GM18951 (cell line): ENCODE measurements at regions not wholly inside any gene's neighbourhood (a gene's known extent, or its start where the extent isn't known, plus 50 kb on each side); places are given as distances from the start of the nearest gene placed in this dataset.

Experiments
- POLR2A ChIP-seq: IDR thresholded peaks from 4 replicates; pipeline ENCODE4 v1.6.1; 2011; ENCODE audit warnings: mild to moderate bottlenecking; ENCODE audit not compliant: insufficient read length, insufficient read depth; ENCODE audit errors: extremely low read depth
- in situ Hi-C: fragments of 300-500 bp; cut with MboI; formaldehyde crosslinking; loops from one replicate; pipeline ENCODE4 v1.12.0; 2022; ENCODE audit warnings: low sequenced_read_pairs, mixed read lengths, inconsistent platforms; ENCODE audit not compliant: unreplicated experiment

DNA sequence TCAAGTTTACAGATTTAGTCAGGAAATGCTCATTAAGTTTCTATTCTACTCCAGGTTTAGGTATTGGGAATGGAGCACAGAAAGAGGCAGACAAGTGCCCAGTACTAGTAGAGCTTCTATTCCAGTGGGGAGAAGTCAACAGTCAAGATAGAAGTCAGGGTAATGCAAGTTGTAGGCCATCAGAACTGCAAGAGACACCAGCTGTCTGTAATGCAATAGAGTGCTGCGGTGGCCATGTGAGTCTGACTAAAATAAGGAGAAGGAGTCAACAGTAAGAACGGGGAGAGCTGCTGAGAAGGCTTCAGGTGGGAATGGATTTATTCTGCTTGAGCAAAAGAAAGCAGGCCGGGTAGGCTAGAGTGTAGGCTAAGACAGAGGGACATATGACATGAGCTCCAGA lies 515.0 kb downstream of the QKI start:
- no peak for TF ChIP-seq POLR2A
- in situ Hi-C loops, result no loop called here

DNA sequence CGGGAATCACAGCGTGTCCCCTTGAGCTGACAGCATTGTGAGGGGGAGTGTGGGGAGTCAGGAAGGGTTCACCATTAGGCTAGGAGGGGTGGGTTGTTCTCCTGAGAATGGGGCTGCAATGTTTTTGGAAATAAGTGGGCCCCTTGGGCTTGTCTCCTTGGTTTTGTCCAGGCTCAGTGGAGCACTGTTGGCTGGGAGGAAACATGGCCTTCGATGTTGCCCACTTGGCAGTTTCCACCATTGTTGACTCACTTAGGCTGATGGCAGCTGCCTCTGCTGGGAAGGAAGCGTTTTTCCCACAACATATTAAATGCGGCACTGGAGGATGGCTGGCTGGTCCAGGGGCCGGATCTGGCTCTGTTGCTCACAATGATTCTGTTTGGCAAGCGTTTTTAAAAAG lies 512.1 kb downstream of the QKI start:
- in situ Hi-C loops, result no loop called here
- no peak for TF ChIP-seq POLR2A

DNA sequence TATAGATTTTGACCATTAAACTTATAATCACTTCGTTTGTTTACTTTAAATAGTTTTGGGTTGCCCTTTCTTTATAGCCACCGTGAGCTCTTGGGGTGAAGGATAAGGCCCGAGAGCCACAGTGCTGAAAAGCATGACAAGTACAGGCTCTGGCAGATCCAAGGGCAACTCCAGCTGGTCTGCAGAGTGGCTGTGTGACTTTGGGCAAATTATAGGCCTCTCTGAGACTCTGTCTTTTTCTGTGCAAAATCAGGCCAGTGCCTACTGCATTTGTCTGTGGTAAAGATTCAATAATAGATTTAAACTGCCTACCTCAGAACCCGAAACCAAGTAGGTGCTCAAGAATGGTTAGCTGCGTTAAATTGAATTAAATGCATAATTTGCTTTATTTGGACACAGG lies 511.3 kb downstream of the QKI start:
- TF ChIP-seq POLR2A, result no peak
- in situ Hi-C loops, result no loop called here

DNA sequence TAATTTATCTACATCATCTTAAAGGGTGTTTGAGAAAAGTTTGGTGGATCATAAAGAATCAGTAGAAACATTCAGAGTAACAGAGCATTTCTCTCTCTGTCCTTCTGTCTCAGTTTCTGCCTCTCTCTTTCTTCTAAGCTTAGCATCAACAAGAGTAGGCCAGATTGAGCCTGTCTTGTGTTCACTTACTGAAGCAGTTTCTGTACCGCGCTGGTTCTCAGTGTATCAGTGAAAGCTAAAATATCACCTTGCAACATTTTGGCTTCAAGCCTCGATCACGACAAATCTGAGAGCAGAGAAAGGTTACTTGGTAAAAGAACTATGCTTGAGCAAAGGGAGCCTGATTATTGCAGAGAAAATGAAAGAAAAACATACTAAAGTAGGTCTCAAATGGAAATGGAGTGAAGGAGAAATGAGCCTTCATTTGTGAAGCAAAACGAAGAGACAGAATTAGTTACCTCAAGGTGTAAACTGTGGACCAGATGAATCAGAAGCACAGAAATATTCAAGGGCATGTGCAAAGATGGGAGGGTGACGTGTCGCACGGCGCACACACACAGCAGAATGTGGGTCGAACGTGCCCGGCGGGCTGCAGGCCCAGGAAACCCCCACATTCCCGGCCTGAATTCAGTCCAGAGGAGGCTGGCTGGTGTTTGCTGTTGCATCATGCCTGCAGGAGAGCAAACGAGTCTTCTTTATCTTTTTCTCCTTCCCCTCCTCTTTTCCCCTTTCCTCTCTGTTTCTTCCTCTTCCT lies 509.3 kb downstream of the QKI start:
- in situ Hi-C loops, result no loop called here
- no peak for TF ChIP-seq POLR2A

DNA sequence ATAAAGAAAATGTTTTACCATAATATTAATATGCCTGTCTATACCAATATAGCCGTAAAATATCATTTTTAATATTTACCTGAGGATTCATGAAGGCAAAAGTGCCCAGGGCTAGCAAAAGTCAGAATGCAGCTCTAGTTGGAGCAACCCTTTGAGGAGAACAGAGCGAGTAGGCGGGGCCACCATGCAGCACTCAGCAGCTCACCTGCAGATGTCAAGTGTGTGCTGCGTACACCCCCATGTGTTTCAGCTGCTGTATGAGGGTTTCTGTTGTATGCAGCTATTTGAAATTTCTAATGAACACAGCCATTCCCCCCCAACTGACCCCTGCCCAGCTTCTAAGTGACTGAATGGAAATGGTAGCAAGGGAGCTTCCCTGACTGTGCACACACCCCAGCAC lies 508.0 kb downstream of the QKI start:
- TF ChIP-seq POLR2A, result no peak
- in situ Hi-C loops, result no loop called here

DNA sequence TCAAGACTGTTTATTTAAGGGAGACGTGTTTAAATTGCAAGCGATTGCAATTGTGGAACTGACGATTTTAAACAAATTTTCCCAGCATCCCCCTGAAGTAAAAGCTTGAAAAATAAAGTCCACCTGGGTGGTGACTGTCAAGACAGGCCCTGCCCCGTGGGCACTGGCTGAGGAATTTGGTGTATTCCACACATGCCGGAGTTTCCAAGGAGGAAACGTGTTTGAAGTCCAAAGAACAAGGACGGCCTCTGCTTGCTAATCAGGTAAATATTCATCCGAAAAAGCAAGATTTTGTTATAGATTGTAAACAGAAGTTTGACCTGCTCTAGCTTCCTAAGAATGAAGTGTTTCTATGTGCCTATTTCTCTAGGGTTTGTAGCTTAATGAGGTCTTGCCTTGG lies 505.1 kb downstream of the QKI start:
- in situ Hi-C loops, result no loop called here
- TF ChIP-seq POLR2A, result no peak

DNA sequence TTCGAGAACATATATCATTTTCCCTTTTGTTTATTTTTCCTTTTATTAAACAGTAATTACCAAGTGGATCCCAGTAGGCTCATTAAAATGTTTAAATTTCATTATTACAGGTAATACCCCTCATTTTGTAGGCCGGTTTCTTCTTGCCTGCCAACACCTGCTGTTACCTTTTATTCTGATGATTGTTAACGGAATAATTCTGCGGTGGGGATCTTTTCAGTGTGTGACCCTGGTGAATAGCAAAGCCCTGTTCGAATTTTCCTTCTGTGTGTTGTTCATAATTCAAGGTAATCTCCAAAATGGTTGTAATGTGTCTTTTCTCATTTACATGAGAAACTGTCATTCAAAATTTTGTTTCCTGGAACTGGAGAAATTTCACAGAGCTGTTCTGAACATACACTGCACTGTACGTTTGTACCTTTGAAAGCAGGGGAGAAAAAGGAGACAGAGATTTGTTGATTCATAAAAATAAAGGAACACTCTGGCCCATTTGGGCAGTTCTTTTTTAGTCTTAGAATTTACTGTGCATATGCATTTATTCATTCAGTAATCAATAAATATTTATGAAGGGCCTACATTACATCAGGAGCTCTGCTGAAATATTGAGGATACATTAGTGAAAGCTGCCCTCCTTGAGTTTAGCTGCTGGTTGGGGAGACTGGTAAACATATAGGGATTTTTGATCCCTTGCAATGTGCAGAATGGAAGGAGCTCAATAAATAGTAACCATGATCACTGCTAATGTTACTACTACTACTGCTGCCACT lies 502.0 kb downstream of the QKI start:
- TF ChIP-seq POLR2A, result no peak
- in situ Hi-C loops, result no loop called here

DNA sequence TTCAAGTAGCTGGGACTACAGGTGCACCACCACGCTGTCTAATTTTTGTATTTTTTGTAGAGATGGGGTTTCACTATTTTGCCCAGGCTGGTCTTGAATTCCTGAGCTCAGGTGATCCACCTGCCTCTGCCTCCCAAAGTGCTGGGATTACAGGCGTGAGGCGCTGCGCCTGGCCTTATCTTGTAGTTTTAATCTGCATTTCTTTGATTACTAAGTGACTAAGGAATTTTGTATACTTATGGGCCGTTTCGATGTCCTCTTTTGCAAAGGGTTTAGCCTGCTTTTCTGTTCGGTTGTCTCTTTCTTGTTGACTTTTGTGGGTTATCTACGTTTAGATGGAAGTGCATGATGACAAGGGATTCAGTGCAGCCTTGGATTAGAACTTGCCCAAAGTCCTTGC lies 500.6 kb downstream of the QKI start:
- in situ Hi-C loops, result no loop called here
- TF ChIP-seq POLR2A, result no peak

DNA sequence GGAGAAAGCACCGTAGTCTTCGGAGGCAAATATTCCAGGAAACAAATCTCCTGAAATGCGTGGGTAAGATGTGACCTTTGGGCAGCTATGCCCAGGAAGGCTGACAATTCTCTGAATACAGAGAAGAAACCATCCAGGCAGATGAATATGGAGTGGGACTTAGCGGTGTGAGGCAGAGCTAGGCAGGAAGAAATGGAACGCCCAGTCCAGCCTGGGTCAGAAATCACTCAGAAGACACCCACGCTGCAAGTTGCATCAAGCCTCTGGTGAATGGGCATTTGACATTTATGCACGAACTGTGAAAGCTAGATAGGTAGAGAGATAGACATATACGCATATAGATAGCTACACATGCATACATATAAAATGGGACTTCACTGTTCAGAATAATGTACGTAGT lies 498.5 kb downstream of the QKI start:
- TF ChIP-seq POLR2A, result no peak
- in situ Hi-C loops, result no loop called here

DNA sequence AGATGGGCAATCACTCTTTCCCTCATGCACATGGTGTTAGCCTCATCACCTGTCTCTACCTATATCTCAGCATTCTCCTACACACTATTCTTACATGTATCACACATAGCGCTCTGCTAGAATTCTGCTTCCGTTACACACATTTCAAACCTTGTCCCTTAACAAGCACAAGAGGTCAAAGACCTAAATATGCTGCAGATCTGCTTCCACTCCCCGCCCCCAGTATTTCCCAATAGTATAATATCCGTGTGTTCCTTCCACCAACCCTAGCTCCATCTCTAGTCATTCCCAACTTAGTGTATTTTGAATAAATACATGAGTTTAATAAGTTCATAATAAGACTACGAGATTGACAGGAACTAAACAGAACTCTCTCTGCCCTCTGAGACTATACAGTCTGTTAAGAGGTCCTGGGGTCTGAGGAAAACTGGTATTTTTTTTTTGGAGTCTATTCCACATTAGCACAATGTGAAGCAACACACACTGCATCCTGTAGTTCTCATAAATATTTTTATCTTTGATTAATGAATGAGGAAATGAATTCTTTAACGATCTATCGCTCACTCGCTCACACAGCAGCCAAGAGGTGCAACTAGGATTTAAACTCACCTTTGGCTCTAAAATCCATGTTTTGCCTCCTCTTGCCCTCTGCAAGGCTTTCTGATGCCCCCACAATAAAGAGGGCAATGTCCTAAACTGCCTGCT lies 491.6 kb downstream of the QKI start:
- in situ Hi-C loops, result no loop called here
- TF ChIP-seq POLR2A, result no peak

DNA sequence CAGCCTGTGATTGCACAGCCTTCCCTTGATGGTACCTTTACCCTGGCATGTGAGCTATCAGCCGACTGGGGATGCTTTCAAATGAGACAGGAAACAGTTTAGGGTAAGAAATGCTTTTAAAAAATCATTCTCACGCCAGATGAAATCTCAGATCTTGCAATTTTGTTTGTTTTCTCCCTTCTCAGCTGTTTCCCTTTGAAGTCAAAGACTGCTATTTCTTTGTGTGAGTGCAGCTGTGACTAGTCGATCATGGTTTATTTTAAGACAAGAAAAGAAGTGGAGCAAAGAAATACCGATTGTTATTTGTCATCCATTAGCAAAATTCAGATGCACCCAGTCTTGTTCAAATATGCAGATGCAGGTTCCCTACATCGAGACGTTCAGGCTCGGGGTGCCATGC lies 489.7 kb downstream of the QKI start:
- in situ Hi-C loops, result no loop called here
- no peak for TF ChIP-seq POLR2A

DNA sequence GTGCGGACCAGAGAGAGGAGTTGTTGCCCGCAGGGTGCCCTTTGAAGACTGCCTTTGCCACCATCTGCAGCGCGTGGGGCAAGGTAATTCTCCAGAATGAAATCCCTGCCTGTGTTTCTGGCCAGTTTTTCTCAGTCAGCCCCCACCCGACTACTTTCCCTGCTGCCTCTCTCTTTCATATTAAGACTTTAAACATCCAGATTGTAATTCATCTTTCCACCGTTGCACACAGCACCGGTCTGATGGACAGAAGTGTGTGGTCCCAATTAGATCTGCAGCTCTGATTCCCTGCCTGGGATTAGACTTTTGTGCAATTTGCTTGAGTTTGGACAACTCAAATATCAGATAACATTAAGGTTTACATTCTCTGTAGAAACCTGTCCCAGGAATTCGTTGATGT lies 489.0 kb downstream of the QKI start:
- in situ Hi-C loops, result no loop called here
- no peak for TF ChIP-seq POLR2A

DNA sequence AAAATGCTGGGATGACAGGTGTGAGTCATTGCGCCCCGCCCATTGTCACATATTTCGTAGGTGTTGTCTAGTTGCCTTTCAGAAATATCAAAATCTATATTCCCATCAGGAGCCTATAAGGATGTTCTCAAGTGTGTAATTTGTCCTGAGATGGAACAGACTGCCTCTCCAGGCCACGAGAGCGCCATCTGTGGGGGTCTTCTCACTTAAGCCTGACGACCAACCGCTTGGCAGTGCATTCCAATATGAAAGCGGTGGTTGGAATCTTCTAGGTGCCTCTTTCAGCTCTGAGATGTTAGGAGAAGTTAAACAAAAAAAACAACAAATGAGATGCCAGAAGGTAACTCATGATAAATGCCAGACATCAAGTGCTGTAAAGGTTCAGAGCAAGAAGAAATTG lies 488.5 kb downstream of the QKI start:
- in situ Hi-C loops, result no loop called here
- TF ChIP-seq POLR2A, result no peak

DNA sequence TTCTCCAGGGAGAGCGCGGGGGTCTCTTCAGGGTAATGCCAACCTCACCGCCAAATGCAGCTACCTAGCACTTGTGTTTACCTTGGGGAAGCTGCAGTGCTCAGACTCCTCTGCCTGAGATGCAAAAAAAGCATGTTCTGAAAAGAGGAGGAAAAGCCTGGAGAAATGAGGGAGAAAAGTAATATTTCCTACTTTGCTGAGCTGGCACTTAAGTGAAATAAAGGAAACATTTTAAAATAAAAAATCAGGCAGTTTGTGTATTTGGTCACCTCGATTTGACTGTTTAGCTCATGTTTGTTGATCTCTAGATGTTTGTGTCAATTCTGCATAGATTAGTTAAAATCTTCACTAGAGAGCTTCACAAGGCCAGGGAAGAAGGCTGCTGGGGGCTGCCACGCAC lies 487.2 kb downstream of the QKI start:
- in situ Hi-C loops, result no loop called here
- no peak for TF ChIP-seq POLR2A
